K562 (cell line): ENCODE measurements at regions not wholly inside any gene's neighbourhood (a gene's known extent, or its start where the extent isn't known, plus 50 kb on each side); places are given as distances from the start of the nearest gene placed in this dataset.

Experiments
- ATAC-seq: fragments of 200-7000 bp; cut with Tn5 transposase; 3 replicates; pipeline ENCODE4 v1.9.1; 2020; ENCODE audit warnings: moderate library complexity
- BruUV-seq: library from RNA; stranded (reverse); fragments of 400-500 nt; replicated peaks from 2 replicates; lab custom pipeline; 2021; lab: Mats Ljungman, UMichigan
- CTCF ChIA-PET: fragments of 300-600 bp; formaldehyde crosslinking; extraction: SDS; loops from one replicate; lab custom pipeline; 2021; ENCODE audit warnings: low intra/inter-chr PET ratio; lab: Yijun Ruan, JAX
- POLR2A ChIA-PET: fragments of 300-600, 350-650 bp; sonication (Branson Sonifier 250); formaldehyde crosslinking; extraction: SDS; loops from one replicate; lab custom pipeline; 2021; ENCODE audit warnings: antibody characterized with exemption, inconsistent platforms; lab: Yijun Ruan, JAX
- DNase-seq, 4 experiments: peaks; one replicate each; pipeline versions ENCODE4 v3.0.0 to v3.0.0-alpha.2; 2011 to 2018; ENCODE audit warnings: low spot score in 3 of 4, mixed read lengths in 3 of 4; ENCODE audit errors: extremely low read depth in 1 of 4
- FAIRE-seq: peaks from 2 replicates; lab custom pipeline; 2011; peaks lifted over from hg19 to GRCh38; lab: Jason Lieb, UNC
- H2AFZ ChIP-seq: 2 replicates; pipeline ENCODE4 v1.6.0; 2011; ENCODE audit warnings: low read depth, low read length, control low read depth, inconsistent platforms
- H3K27ac ChIP-seq: fragments of 200-600 bp; 3 replicates; pipeline ENCODE4 v1.8.0; 2011; ENCODE audit warnings: low read depth, mild to moderate bottlenecking, control low read depth, inconsistent platforms, low read length, moderate library complexity, mixed read lengths; ENCODE audit errors: extremely low read depth
- H3K27me3 ChIP-seq, 2 experiments: fragments of 300-600 bp in 1 of 2; 2 replicates in 1 of 2; 3 replicates in 1 of 2; pipeline versions ENCODE4 v1.6.0 to v1.8.0; 2011; ENCODE audit warnings: inconsistent platforms in 2 of 2, low read length in 2 of 2, mild to moderate bottlenecking in 1 of 2, mixed read lengths in 1 of 2, moderate library complexity in 1 of 2; ENCODE audit not compliant: control insufficient read depth in 2 of 2, insufficient read depth in 2 of 2
- H3K36me3 ChIP-seq: fragments of 300-600 bp; 3 replicates; pipeline ENCODE4 v1.8.0; 2011; ENCODE audit warnings: mild to moderate bottlenecking, low read length, inconsistent platforms; ENCODE audit not compliant: control insufficient read depth, insufficient read depth
- H3K4me1 ChIP-seq, 2 experiments: fragments of 200-600 bp in 1 of 2; replicated peaks in 1 of 2; 2 replicates in 1 of 2; 3 replicates in 1 of 2; pipeline versions ENCODE4 v1.5.1 to v1.8.0; 2011; ENCODE audit warnings: inconsistent platforms in 2 of 2, low read length in 2 of 2, mild to moderate bottlenecking in 1 of 2, mixed read lengths in 1 of 2, moderate library complexity in 1 of 2; ENCODE audit not compliant: control insufficient read depth in 2 of 2, insufficient read depth in 2 of 2
- H3K4me2 ChIP-seq: 2 replicates; pipeline ENCODE4 v1.6.1; 2011; ENCODE audit warnings: low read length, control low read depth, inconsistent platforms, mixed read lengths; ENCODE audit not compliant: insufficient read depth
- H3K4me3 ChIP-seq: fragments of 200-600 bp; sonication (generic), shearing (Covaris generic); 2 replicates; pipeline ENCODE4 v1.5.1; 2016; ENCODE audit warnings: control low read depth, inconsistent platforms
- H3K79me2 ChIP-seq: fragments of 200-600 bp; 3 replicates; pipeline ENCODE4 v1.8.0; 2011; ENCODE audit warnings: low read length, inconsistent platforms; ENCODE audit not compliant: control insufficient read depth, insufficient read depth
- H3K9ac ChIP-seq, 2 experiments: 2 replicates each; pipeline versions ENCODE4 v1.6.0 to v1.6.1; 2011; ENCODE audit warnings: low read depth in 2 of 2, low read length in 2 of 2, control low read depth in 1 of 2, inconsistent platforms in 1 of 2, mild to moderate bottlenecking in 1 of 2, mixed read lengths in 1 of 2; ENCODE audit not compliant: insufficient read depth in 1 of 2
- H3K9me1 ChIP-seq: one replicate; pipeline ENCODE4 v1.6.0; 2011; ENCODE audit warnings: inconsistent platforms, mild to moderate bottlenecking, low read length, moderate library complexity; ENCODE audit not compliant: control insufficient read depth, insufficient read depth
- H3K9me3 ChIP-seq: replicated peaks from 2 replicates; pipeline ENCODE4 v1.5.1; 2011; ENCODE audit warnings: low read depth, low read length, inconsistent platforms; ENCODE audit not compliant: control insufficient read depth, insufficient read depth
- H4K20me1 ChIP-seq: replicated peaks from 2 replicates; pipeline ENCODE4 v1.6.1; 2011; ENCODE audit warnings: low read length, inconsistent platforms, mixed read lengths; ENCODE audit not compliant: control insufficient read depth, insufficient read depth
- BCOR ChIP-seq: fragments of 450-650 bp; IDR thresholded peaks from 2 replicates; pipeline ENCODE4 v1.6.1; 2016
- CXXC5 ChIP-seq: fragments of 250-450 bp; sonication (Bioruptor Pico); IDR thresholded peaks from 2 replicates; pipeline ENCODE4 v1.8.0; 2022; ENCODE audit warnings: inconsistent platforms, mild to moderate bottlenecking, moderate library complexity
- RBM25 ChIP-seq: fragments of 200-400 bp; formaldehyde crosslinking; IDR thresholded peaks from 2 replicates; pipeline ENCODE4 v1.6.1; 2018; ENCODE audit warnings: low read length, low read depth, moderate library complexity; ENCODE audit not compliant: severe bottlenecking
- ZBTB40 ChIP-seq, 2 experiments: fragments of 450-650 bp in 1 of 2; sonication (generic) in 1 of 2; formaldehyde crosslinking in 1 of 2; IDR thresholded peaks; 2 replicates each; pipeline versions ENCODE4 v1.7.1 to v1.9.0; 2016 to 2022; ENCODE audit warnings: inconsistent platforms in 1 of 2, mild to moderate bottlenecking in 1 of 2, missing genetic modification reagents in 1 of 2
- ZFP36 ChIP-seq: fragments of 150-350 bp; IDR thresholded peaks from 2 replicates; pipeline ENCODE4 v1.6.1; 2018; ENCODE audit warnings: low read length, low read depth; ENCODE audit not compliant: partially characterized antibody
- WGBS: fragments of 100-300 bp; shearing (Covaris generic); methylation state at CpG from one replicate; pipeline ENCODE4 v1.1.6; 2016; ENCODE audit warnings: low coverage, mixed read lengths; ENCODE audit not compliant: insufficient coverage; ENCODE audit errors: missing lambda C conversion rate; 5-methylcytosine and 5-hydroxymethylcytosine counted together
- in situ Hi-C: fragments of 300-500 bp; cut with MboI; formaldehyde crosslinking; loops from 4 replicates; pipeline ENCODE4 v1.15.0; 2018; ENCODE audit warnings: inconsistent platforms, mixed read lengths
- intact Hi-C: fragments of 100-400 bp; cut with micrococcal nuclease; formaldehyde crosslinking; loops from 2 replicates; pipeline ENCODE4 v1.14.2; 2022

GRCh38 chr16:87048038-87048729 is 269.0 kb downstream of the C16orf95 start:
- Histone ChIP-seq H3K27ac (no peak overlapping the region), H3K4me1 (peaks cover 10 to 12% of the 10 kb centered on the region in 2 experiments), H3K9me3 (no peaks in the 10 kb centered on the region), H3K9ac (no peak overlapping the region), H3K36me3 (no peaks in the 10 kb centered on the region), H3K4me3 (no peak overlapping the region), H3K9me1 (no peaks in the 10 kb centered on the region), H2AFZ (no peak overlapping the region), H3K4me2 (no peak overlapping the region), H3K27me3 (peaks cover 9 to 22% of the 10 kb centered on the region in 2 experiments), H4K20me1 (no peaks in the 10 kb centered on the region), H3K79me2 (no peaks in the 10 kb centered on the region)
- no peak for FAIRE-seq
- in situ Hi-C loops = no loop called here
- no peak for ATAC-seq
- ChIA-PET CTCF (no interaction called here), POLR2A (interaction anchor here (1.0 kb wide), 1 partner anchor 17 kb away, joined by 4 read pairs; no protein-coding TSS in a partner anchor)
- intact Hi-C loops = no loop called here
- TF ChIP-seq ZBTB40 (IDR thresholded peaks at IDR 0.05) (0 out of 2 replicates have a peak, but pooled peaks have one; percentile 46), ZBTB40 (CRISPR knock-in tag; IDR thresholded peaks at IDR 0.05) (no peak), CXXC5 (CRISPR knock-in tag) (no peak), RBM25 (peak; percentile 94), BCOR (peak; percentile 67), ZFP36 (peak; percentile 75)
- no TSS peak for BruUV-seq
- no peak for DNase-seq
- 71% methylated on average over 9 of the region's 9 CpGs for WGBS
